HTR-8/SVneo (cell line): ENCODE measurements at regions not wholly inside any gene's neighbourhood (a gene's known extent, or its start where the extent isn't known, plus 50 kb on each side); places are given as distances from the start of the nearest gene placed in this dataset.
A peak's percentile ranks its signal among the peaks of the same experiment; 100 is the strongest.

ENCODE experiments used
- DNase-seq: peaks from one replicate; pipeline ENCODE4 v3.0.0; 2011; ENCODE audit warnings: low spot score, mixed read lengths; ENCODE audit not compliant: insufficient read length
- FAIRE-seq: peaks from 2 replicates; lab custom pipeline; 2011; peaks lifted over from hg19 to GRCh38; lab: Jason Lieb, UNC

DNA sequence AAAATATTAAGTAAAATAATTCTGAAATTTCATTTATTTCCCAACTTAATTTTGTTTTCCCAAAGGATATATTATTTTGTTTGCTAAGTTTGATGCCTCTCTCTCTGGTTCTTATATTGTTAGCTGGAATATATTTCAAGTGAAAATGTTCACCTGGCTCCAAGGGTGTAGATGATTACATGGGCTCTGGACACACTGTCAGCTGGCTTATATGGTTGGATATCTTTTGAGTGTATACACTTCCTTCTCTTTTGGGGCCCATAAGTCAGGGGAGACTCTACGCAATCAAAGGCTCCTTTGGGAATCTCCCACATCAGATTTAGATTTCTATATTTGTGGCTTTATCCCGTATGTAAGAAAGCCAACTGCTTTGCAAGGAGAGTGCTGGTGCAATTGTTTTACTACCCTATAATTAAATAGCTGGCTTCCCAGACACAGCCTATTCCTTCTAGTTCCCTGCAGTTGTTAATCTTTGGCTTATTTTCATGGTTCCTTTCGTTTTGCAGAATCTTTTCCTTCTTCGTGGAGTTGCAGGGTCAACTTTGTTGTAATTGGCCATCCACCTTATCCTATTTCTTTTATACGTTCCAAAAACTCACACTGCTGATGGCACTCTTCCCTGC lies 225.7 kb downstream of the DPH6 start:
- DNase-seq (no peak), FAIRE-seq (no peak)

DNA sequence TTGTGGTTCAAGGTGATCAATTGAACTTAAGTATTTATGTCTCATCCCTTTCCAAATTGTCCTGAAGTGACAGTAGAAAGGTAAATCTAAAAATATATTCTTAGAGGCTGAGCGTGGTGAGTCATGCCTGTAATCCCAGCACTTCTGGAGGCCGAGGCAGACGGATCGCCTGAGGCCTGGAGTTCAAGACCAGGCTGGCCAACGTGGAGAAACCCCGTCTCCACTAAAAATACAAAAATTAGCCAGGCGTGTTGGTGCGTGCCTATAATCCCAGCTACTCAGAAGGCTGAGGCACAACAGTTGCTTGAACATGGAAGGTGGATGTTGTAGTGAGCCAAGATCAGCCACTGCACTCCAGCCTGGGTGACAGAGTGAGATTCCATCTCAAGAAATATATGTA lies 226.6 kb downstream of the DPH6 start:
- DNase-seq (no peak), FAIRE-seq (no peak)

DNA sequence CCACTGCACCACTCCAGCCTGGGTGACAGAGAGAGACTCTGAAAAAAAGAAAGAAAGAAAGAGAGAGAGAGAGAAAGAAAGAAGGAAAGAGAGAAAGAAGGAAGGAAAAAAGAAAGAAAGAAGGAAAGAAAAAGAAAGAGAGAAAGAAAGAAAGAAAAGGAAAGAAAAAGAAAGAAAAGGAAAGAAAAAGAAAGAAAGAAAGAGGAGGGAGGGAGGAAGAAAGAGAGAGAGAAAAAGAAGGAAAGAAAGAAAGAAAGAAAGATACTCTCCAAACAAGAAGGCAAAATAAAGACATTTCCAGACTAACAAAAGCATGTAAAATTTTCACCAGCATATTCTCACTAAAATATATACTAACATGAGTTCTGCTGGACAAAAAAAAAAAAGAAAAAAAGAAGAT lies 228.7 kb downstream of the DPH6 start:
- no peak for DNase-seq
- FAIRE-seq: no peak

DNA sequence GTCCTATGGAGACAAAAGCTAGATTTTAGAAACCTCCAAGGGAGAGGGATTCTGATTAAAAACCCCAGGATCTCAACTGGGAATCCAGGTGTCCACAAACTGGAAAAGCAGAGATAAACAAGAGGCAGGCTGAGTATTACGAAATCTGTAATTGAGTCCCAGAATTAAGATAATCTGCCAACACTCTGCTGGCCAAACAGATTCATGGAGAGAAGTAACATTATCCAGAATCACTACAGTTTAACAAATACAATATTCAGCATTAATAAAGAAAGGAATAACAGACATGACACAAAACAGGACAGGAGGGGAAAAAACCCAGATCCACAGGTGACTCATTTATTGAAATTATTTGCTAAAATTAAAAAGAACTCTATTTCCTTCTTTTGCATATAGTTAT lies 227.2 kb upstream of the NANOGP8 start:
- no peak for FAIRE-seq
- DNase-seq: no peak

DNA sequence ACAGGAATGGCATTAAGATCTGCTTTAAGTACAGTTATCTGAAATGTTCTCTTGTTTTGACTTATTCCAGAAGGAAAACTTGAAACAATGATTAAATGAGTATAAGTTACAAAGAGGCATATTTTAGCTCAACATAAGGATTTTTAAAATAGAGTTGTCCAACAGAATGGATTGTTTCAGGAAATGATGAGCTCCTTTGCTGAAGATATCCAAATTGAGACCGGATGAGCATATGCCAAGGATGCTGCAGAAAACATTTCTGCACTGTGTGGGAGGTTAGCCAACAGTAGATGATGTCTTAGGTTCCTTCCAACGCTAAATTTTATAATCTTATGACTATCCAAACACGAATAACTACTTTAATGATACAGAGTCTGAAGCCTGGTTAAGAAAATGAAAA lies 226.5 kb upstream of the NANOGP8 start:
- no peak for FAIRE-seq
- DNase-seq: no peak

DNA sequence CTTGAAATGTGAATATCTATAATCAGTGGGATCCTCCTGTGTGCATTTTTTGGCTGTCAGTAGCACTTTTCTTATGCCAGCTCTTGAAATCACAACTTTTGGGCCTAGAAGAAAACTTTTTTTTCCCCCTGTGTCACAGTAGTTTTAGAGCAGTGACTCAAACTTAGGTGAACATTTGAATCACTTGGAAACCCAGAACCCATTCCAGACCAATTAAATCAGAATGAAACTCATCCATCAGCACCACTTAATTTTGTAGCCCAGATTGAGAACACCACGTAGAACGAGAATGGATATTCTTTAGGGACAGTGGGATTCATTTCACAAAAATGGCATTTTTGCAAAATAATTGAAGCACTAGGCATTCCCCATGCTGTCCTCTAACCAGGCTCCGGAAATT lies 224.8 kb upstream of the NANOGP8 start:
- DNase-seq: no peak
- no peak for FAIRE-seq

DNA sequence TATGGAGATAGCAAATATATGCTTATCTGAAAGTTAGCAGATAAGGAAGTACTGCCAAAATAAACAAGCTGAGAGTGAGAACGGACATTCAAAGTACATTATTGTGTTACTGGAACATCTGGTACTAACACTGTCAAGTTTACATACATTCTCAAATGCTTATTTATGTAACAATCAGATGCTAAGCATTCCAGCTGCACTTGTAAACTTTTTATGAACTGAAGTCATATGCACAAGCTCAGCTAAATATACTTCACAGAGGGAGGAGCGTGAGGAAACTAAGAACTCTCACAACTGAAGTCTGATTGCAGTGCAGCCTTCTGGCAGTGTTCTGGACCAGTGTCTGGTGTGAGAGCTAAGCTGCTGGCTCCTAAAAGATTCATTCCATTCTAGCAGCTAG lies 223.7 kb upstream of the NANOGP8 start:
- FAIRE-seq (peak; percentile 54), DNase-seq (peak; percentile 20)

DNA sequence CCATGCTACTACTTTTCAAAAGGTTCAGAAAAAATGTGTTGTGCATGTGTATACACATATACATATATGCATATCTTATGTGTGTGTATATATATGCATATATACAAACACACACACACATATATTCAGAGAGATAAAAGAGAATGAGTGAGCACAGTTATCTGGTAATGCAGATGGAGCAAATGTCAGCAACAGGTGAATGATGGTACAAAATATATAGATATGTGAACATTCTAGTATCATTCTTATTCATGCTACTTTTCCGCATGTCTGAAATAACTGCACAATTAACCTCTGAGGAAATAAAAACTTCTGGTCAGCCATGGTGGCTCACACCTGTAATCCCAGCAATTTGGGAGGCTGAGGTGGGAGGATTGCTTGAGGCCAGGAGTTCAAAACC lies 222.6 kb upstream of the NANOGP8 start:
- FAIRE-seq: no peak

DNA sequence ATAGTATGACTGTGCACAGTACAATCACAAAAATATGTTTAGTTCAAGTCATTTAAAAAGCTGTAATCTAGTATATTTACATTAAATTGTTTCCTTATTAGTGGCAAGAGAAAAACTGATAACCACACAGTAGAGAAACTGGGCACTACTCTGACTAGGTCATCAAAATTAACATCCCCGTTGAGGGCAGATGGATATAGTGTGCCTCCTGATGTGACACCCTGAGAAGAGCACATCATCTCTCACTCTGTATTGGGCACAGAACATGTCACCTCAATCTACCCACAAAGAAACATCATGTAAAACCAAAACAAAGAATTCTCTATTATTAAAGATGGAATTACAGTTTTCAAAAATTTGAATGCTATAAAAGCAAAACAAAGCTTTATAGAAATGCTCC lies 221.9 kb upstream of the NANOGP8 start:
- DNase-seq (no peak), FAIRE-seq (no peak)

More for the DNA sequence above, 222.6 kb upstream of the NANOGP8 start:
- DNase-seq: no peak

DNA sequence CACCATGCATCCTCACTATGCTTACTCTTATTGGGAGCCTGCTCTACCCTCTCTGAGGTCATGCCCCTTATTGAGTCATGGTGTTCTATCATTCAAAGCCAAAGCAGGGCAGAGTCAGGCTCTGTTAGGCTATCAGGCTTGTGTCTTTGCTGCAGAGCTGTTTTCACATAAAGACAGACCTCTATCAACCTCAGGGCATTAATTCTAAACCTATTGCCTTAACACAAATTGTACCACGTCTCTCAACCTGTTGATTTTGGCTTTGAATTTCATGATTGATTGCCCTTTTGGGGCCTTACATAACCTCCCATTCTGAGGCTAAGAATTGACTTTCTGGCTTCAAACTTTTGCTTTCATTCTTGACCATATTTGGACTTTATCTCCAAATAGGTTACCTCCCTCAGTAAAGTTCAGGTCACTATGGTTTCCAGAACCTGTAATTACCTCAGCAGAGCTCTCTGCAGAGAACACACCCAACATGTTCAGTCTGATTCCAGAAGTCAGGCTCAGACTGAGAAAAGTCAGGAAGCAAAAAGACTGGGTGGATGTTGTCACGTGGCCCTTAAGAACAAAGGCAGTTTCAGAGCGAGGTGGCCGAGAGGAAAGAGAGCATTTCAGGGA lies 221.4 kb upstream of the NANOGP8 start:
- FAIRE-seq: peak; percentile 68
- DNase-seq: peak; percentile 30

DNA sequence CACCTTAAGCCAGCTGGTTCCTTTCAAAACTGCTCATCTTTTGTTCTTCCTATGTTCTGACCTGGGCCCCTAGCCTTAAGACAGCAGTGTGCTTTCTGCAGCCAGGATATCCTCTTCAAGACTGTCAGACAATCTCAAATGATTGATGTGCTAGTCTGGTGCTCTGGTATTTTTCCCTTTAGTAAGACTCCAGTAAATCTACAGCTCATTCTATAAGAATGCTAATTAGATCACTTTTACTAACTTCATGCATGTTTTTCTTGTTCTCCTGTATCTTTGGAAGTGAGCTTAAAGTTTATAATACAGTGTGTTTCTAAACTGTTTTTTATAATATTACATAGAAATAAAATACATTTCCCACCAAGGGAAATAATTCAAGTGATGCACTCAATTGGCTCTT lies 220.9 kb upstream of the NANOGP8 start:
- FAIRE-seq: no peak
- DNase-seq: peak; percentile 40

DNA sequence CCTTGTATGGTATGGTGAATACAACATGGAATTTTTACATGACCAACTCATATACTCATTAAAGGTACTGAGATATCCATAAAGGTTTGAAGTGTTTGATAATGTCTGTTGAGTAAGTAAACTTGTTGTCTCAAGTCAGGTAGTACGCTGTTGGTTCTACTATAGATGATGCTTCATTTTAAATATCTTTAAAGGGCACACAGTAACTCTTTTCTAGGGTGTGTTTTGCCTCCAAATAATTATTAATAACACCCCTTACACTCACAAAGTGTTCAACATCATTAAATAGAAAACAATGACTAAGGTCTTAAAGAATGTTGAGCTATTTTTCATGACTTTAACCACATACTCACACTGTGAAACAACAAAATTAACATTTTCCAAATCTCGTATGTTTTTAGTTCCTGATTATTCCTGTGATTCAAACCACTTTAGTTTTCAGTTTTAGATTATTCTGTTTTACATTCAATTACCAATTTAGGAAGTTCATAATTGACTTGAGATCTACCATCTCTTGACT lies 220.0 kb upstream of the NANOGP8 start:
- FAIRE-seq (no peak), DNase-seq (no peak)

DNA sequence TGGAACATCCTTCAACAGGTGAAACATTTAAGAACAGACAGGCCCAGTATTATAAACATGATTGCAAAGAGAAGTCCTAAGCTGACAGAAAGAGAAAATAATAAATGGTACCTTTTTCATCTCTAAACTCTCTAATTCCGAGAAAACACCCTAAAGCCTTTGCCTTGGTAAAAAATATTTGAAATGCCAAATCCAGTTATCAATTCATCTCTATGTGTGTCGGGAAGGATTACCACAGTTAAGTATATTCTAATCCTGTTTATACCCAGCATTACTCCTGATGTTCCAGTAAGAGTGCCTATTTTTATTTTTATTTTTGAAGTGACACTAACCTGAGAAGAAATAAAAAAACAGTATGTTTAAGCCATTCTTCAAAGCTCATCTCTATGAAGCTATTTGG lies 219.3 kb upstream of the NANOGP8 start:
- no peak for FAIRE-seq
- no peak for DNase-seq

DNA sequence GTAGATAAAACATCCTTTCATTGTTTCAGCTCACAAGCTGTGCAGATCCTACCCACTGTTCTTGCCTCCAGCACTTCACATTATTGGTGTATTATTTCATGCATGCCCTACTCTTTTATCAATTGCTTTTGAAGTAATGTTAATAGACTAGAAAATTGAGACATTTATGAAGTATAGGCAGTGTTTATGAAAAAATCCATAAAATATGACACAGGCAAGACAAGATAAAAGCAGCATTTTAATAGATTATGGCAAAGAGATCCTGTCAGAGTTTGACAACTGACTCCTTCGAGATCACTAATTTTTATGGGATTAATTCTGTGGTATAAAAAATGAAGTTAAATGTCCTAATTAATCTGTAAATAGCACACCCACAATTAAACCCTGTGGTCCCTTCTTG lies 217.2 kb upstream of the NANOGP8 start:
- no peak for DNase-seq
- no peak for FAIRE-seq

DNA sequence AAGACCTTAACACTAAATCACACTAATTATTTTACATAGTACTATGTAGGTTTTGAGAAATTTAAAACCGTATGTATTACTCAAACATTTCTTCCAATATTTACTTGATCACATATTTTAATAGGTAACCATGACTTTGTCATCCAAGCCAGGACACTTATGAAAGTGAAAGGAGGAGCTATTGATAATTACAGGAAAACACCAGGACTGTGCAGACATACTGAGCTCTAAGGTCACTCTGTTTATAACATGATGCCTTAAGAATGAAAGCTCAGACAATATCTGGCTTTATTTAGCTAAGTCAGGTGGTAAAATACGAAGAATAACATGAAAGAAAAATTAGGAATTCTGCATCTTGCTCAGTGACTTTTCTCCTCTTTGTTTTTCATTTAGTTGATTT lies 216.0 kb upstream of the NANOGP8 start:
- FAIRE-seq (no peak), DNase-seq (no peak)

DNA sequence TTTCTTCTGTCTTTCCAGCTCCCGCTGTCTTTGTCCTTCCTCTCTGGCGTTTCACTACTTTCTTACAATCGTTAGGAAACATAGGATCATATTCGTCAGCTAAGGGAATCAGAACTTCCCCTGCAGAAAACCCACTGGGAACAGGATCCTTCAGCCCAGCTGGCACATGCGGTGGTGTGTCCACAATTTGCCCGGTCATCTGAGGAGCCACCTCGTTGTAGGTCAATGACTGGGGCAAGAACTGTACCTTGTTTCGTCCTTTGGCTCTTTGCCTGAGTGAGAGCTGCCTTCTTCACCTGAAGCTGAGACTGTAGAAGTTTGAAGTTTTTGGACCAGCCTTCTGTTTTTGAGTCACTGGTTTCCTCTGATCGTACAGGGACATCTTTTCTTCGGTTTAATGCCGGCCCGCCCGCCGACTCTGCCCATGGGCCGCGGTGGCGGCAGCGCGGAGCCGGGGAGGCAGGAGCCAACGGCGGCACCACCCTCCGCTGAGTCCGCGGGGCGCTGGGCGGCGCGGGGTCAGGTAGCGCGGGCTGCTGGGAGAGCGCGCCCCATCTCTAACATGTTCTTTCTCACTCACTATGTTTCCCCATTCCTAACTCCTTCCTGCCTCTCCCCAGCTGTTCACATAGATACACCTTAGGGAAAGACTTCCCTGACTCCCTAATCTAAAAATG lies 214.1 kb upstream of the NANOGP8 start:
- no peak for DNase-seq
- FAIRE-seq: no peak

DNA sequence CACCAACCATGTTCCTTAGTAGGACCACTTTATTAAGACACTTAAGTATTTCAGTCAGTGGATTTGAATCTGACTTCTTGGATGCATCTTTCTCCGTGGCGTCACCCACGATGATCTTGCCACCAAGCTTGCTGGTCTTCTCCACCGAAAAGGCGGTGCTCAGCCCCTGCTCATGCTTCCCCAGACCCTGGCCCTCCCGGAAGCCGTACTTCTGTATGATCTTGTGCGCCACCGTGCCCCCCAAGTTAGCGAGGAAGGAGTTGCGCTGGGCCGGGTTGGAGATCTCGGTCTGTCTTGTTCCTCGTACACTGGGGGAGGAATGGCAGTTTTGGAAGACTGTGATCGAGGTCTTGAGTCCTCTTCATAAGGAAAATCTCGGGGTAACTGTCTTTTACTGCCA lies 213.4 kb upstream of the NANOGP8 start:
- no peak for DNase-seq
- no peak for FAIRE-seq

DNA sequence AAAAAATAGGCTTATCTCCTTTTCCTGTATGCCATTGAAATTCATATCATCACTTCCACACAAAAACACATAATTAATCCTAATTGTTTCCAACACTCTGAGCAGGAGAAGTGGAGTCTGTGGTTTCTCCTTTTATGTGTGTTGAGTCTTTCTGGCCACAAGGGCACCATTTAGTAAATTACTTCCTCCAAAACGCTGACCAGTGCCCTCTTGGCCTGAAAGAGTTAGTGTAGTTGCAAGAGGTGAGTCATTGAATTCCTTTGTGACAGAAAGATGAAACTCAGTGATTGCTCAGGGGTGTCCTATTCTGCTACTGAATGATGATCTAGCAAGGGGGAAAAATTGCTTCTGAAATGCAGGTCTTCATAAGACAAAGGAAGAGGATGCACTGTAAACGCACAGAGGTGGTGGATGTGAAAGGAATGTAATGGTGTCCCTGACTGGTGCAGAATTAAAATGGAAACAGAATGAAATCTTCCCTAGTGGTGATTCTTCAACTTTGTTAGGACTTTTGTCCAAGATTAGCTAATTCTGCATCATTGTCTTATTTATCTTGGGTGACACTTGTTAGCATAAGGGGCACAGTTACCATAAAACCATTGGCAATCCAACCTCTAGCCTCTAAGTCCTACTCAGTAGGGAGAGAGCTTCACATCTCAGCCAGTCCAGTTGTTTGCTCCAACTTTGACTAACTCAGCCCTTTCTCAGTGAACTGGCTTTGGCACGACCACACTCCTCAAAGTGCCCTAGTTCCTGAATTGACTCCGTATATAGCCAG lies 208.4 kb upstream of the NANOGP8 start:
- DNase-seq (peak; percentile 73), FAIRE-seq (peak; percentile 57)

DNA sequence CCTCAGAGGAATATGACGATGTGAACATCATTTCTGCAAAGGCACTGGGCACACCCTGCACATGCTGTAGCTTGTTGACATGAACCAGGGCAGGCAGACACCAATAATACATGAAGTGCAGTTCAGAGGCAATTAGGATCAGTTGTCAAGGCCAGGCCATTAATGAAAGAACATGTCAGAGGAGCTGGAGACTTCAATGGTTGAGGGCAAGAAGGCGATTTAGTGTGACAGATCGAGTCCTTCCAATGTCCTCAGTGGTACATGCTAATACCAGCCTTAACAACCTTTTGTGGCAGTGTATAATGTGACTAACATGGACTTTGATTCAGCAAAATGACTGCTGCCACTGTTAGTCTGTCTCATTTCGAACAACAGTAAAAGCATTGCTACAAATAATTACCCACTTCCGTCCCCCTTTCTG lies 205.2 kb upstream of the NANOGP8 start:
- FAIRE-seq (no peak), DNase-seq (no peak)

DNA sequence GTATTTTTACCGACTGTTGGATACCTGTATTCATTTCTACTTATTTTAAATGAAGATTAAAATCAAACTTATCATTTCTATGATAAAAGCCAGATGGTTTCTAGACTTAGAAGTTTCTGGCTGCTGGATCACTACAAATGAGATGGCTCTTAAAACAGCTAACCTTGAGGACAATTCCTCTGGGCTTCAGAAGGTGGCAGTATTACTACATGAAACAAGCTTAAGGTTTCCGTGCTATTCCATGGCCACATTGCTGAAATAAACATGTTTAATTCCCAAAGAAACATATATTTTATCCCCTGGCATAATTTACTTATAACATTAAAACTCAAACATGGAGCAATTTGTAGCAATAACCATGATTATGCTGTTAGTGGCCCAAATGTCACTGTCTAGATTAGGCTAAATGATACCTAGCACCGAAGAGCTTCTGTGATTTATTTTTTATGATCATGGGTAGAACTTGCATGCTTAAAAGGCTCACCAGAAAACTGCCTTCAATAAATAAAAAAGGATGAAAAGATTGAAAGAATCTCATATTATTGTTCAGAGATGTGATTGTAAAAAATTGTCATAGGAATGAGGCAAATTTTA lies 204.0 kb upstream of the NANOGP8 start:
- FAIRE-seq (no peak), DNase-seq (peak; percentile 38)
